ENCODE measurements at regions not wholly inside any gene's neighbourhood (a gene's known extent, or its start where the extent isn't known, plus 50 kb on each side); places are given as distances from the start of the nearest gene placed in this dataset.
"Not testable (repeated sequence)": the region's sequence is repeated elsewhere in the genome, so short reads cannot be mapped to it uniquely, and the experiment has no call there.

- H3K36me3 Mint-ChIP-seq (ENCODE audit: low read depth); H3K27ac Mint-ChIP-seq; H3K4me1 Mint-ChIP-seq (ENCODE audit: low read depth); H3K4me3 Mint-ChIP-seq; H3K27me3 Mint-ChIP-seq; H3K9me3 Mint-ChIP-seq; DNase-seq: not testable (repeated sequence)
Measured at GRCh38 chr4:77366876-77367275, 209.9 kb downstream of the CCNG2 start.

GRCh38 chr4:77367638-77368037 is 210.6 kb downstream of the CCNG2 start:
- Mint-ChIP-seq H3K27me3 (peaks cover 4% of the 10 kb centered on the region), H3K4me3 (no peak overlapping the region), H3K9me3 (no peaks in the 10 kb centered on the region), H3K4me1 (ENCODE audit: low read depth) (no peaks in the 10 kb centered on the region), H3K36me3 (ENCODE audit: low read depth) (no peaks in the 10 kb centered on the region), H3K27ac (no peak overlapping the region)
- DNase-seq: no peak

- H3K27ac Mint-ChIP-seq: no peak overlapping the region
- DNase-seq: no peak
- no peaks in the 10 kb centered on the region for H3K36me3 Mint-ChIP-seq (ENCODE audit: low read depth)
- no peaks in the 10 kb centered on the region for H3K27me3 Mint-ChIP-seq
- H3K9me3 Mint-ChIP-seq: no peaks in the 10 kb centered on the region
- no peak overlapping the region for H3K4me3 Mint-ChIP-seq
- H3K4me1 Mint-ChIP-seq (ENCODE audit: low read depth): no peaks in the 10 kb centered on the region
Measured at GRCh38 chr4:77372375-77372774, 215.4 kb downstream of the CCNG2 start.

GRCh38 chr4:77375866-77376607 is 219.0 kb downstream of the CCNG2 start:
- Mint-ChIP-seq H3K27me3 (no peaks in the 10 kb centered on the region), H3K9me3 (no peaks in the 10 kb centered on the region), H3K36me3 (ENCODE audit: low read depth) (no peaks in the 10 kb centered on the region), H3K27ac (no peak overlapping the region), H3K4me3 (no peak overlapping the region), H3K4me1 (ENCODE audit: low read depth) (no peaks in the 10 kb centered on the region)
- DNase-seq: no peak

- no peaks in the 10 kb centered on the region for H3K9me3 Mint-ChIP-seq
- H3K27ac Mint-ChIP-seq: no peak overlapping the region
- H3K27me3 Mint-ChIP-seq: no peaks in the 10 kb centered on the region
- no peaks in the 10 kb centered on the region for H3K36me3 Mint-ChIP-seq (ENCODE audit: low read depth)
- H3K4me1 Mint-ChIP-seq (ENCODE audit: low read depth): no peaks in the 10 kb centered on the region
- no peak overlapping the region for H3K4me3 Mint-ChIP-seq
- no peak for DNase-seq
Measured at GRCh38 chr4:77376788-77377460, 219.9 kb downstream of the CCNG2 start.

- DNase-seq: no peak
- Mint-ChIP-seq H3K27ac (no peak overlapping the region), H3K4me1 (ENCODE audit: low read depth) (peaks cover 2% of the 10 kb centered on the region), H3K9me3 (no peaks in the 10 kb centered on the region), H3K36me3 (ENCODE audit: low read depth) (no peaks in the 10 kb centered on the region), H3K4me3 (no peak overlapping the region), H3K27me3 (no peaks in the 10 kb centered on the region)
Measured at GRCh38 chr4:77384094-77384493, 221.5 kb upstream of the CXCL13 start.

GRCh38 chr4:77385124-77385969 is 220.3 kb upstream of the CXCL13 start:
- Mint-ChIP-seq H3K27me3 (no peaks in the 10 kb centered on the region), H3K9me3 (no peaks in the 10 kb centered on the region), H3K4me3 (no peak overlapping the region), H3K4me1 (ENCODE audit: low read depth) (peaks cover 2% of the 10 kb centered on the region), H3K36me3 (ENCODE audit: low read depth) (no peaks in the 10 kb centered on the region), H3K27ac (no peak overlapping the region)
- peak; percentile 72 for DNase-seq

GRCh38 chr4:77393996-77394395 is 211.6 kb upstream of the CXCL13 start:
- DNase-seq: no peak
- H3K36me3 Mint-ChIP-seq (ENCODE audit: low read depth): no peaks in the 10 kb centered on the region
- no peaks in the 10 kb centered on the region for H3K4me1 Mint-ChIP-seq (ENCODE audit: low read depth)
- no peak overlapping the region for H3K27ac Mint-ChIP-seq
- no peak overlapping the region for H3K4me3 Mint-ChIP-seq
- no peaks in the 10 kb centered on the region for H3K9me3 Mint-ChIP-seq
- peaks cover 5% of the 10 kb centered on the region for H3K27me3 Mint-ChIP-seq

- Mint-ChIP-seq H3K27ac (no peak overlapping the region), H3K36me3 (ENCODE audit: low read depth) (no peaks in the 10 kb centered on the region), H3K9me3 (no peaks in the 10 kb centered on the region), H3K4me1 (ENCODE audit: low read depth) (no peaks in the 10 kb centered on the region), H3K27me3 (peaks cover 14% of the 10 kb centered on the region), H3K4me3 (no peak overlapping the region)
- no peak for DNase-seq
Measured at GRCh38 chr4:77395481-77395880, 210.1 kb upstream of the CXCL13 start.

GRCh38 chr4:77398256-77398655 is 207.4 kb upstream of the CXCL13 start:
- Mint-ChIP-seq H3K27ac (no peak overlapping the region), H3K9me3 (no peaks in the 10 kb centered on the region), H3K4me3 (no peak overlapping the region)

GRCh38 chr4:77399831-77400230 is 205.8 kb upstream of the CXCL13 start:
- no peaks in the 10 kb centered on the region for H3K4me1 Mint-ChIP-seq (ENCODE audit: low read depth)
- no peak for DNase-seq
- peaks cover 23% of the 10 kb centered on the region for H3K27me3 Mint-ChIP-seq
- no peaks in the 10 kb centered on the region for H3K9me3 Mint-ChIP-seq
- H3K36me3 Mint-ChIP-seq (ENCODE audit: low read depth): no peaks in the 10 kb centered on the region
- H3K27ac Mint-ChIP-seq: no peak overlapping the region
- H3K4me3 Mint-ChIP-seq: no peak overlapping the region

More at GRCh38 chr4:77398256-77398655, 207.4 kb upstream of the CXCL13 start:
- no peak for DNase-seq
- H3K27me3 Mint-ChIP-seq: peaks cover 21% of the 10 kb centered on the region
- no peaks in the 10 kb centered on the region for H3K4me1 Mint-ChIP-seq (ENCODE audit: low read depth)
- no peaks in the 10 kb centered on the region for H3K36me3 Mint-ChIP-seq (ENCODE audit: low read depth)

GRCh38 chr4:77413766-77414165 is 191.9 kb upstream of the CXCL13 start:
- peaks cover 21% of the 10 kb centered on the region for H3K27me3 Mint-ChIP-seq
- H3K36me3 Mint-ChIP-seq (ENCODE audit: low read depth): no peaks in the 10 kb centered on the region

GRCh38 chr4:77415689-77416088 is 189.9 kb upstream of the CXCL13 start:
- no peaks in the 10 kb centered on the region for H3K9me3 Mint-ChIP-seq
- no peak overlapping the region for H3K27ac Mint-ChIP-seq
- H3K27me3 Mint-ChIP-seq: peaks cover 19% of the 10 kb centered on the region
- H3K36me3 Mint-ChIP-seq (ENCODE audit: low read depth): no peaks in the 10 kb centered on the region
- no peak overlapping the region for H3K4me3 Mint-ChIP-seq
- DNase-seq: no peak
- no peaks in the 10 kb centered on the region for H3K4me1 Mint-ChIP-seq (ENCODE audit: low read depth)

More at GRCh38 chr4:77413766-77414165, 191.9 kb upstream of the CXCL13 start:
- H3K4me1 Mint-ChIP-seq (ENCODE audit: low read depth): no peaks in the 10 kb centered on the region
- no peak overlapping the region for H3K4me3 Mint-ChIP-seq
- H3K27ac Mint-ChIP-seq: no peak overlapping the region
- no peak for DNase-seq
- H3K9me3 Mint-ChIP-seq: no peaks in the 10 kb centered on the region

- peaks cover 15% of the 10 kb centered on the region for H3K27me3 Mint-ChIP-seq
- no peaks in the 10 kb centered on the region for H3K36me3 Mint-ChIP-seq (ENCODE audit: low read depth)
- DNase-seq: no peak
- H3K27ac Mint-ChIP-seq: no peak overlapping the region
- H3K4me1 Mint-ChIP-seq (ENCODE audit: low read depth): no peaks in the 10 kb centered on the region
- H3K9me3 Mint-ChIP-seq: no peaks in the 10 kb centered on the region
- no peak overlapping the region for H3K4me3 Mint-ChIP-seq
Measured at GRCh38 chr4:77418333-77418732, 187.3 kb upstream of the CXCL13 start.

- Mint-ChIP-seq H3K27me3 (no peaks in the 10 kb centered on the region), H3K4me3 (no peak overlapping the region), H3K4me1 (ENCODE audit: low read depth) (peaks cover 6% of the 10 kb centered on the region), H3K9me3 (no peaks in the 10 kb centered on the region), H3K27ac (no peak overlapping the region), H3K36me3 (ENCODE audit: low read depth) (no peaks in the 10 kb centered on the region)
- no peak for DNase-seq
Measured at GRCh38 chr4:77430847-77431246, 174.8 kb upstream of the CXCL13 start.
